C4-2B (cell line): ENCODE measurements at regions not wholly inside any gene's neighbourhood (a gene's known extent, or its start where the extent isn't known, plus 50 kb on each side); places are given as distances from the start of the nearest gene placed in this dataset.
"Not testable (repeated sequence)": the region's sequence is repeated elsewhere in the genome, so short reads cannot be mapped to it uniquely, and the experiment has no call there.

ENCODE experiments used
- ZFX ChIP-seq: fragments of 450-650 bp; IDR thresholded peaks from 2 replicates; pipeline ENCODE4 v1.6.1; 2017
- TF ChIP-seq, protein P1 (sequence below): fragments of 450-650 bp; conservative IDR thresholded peaks from 2 replicates; pipeline ENCODE4 v1.5.1; 2017; ENCODE audit warnings: mild to moderate bottlenecking

- TF ChIP-seq, protein P1, sequence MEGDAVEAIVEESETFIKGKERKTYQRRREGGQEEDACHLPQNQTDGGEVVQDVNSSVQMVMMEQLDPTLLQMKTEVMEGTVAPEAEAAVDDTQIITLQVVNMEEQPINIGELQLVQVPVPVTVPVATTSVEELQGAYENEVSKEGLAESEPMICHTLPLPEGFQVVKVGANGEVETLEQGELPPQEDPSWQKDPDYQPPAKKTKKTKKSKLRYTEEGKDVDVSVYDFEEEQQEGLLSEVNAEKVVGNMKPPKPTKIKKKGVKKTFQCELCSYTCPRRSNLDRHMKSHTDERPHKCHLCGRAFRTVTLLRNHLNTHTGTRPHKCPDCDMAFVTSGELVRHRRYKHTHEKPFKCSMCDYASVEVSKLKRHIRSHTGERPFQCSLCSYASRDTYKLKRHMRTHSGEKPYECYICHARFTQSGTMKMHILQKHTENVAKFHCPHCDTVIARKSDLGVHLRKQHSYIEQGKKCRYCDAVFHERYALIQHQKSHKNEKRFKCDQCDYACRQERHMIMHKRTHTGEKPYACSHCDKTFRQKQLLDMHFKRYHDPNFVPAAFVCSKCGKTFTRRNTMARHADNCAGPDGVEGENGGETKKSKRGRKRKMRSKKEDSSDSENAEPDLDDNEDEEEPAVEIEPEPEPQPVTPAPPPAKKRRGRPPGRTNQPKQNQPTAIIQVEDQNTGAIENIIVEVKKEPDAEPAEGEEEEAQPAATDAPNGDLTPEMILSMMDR: not testable (repeated sequence)
- TF ChIP-seq ZFX: not testable (repeated sequence)
Measured at GRCh38 chr18:14236356-14237048, 104.3 kb upstream of the ZNF519 start.
